Suprapubic skin (tissue), 4 donors: ENCODE measurements at regions not wholly inside any gene's neighbourhood (a gene's known extent, or its start where the extent isn't known, plus 50 kb on each side); places are given as distances from the start of the nearest gene placed in this dataset.

Experiments used
- DNase-seq, 2 donors: peaks; one replicate each; pipeline ENCODE4 v3.0.0-alpha.2; 2019; ENCODE audit warnings: low spot score in 2 of 2
- H3K27ac ChIP-seq: fragments of 200-600 bp; sonication (generic); one replicate; pipeline ENCODE4 v1.5.1; 2019
- H3K27me3 ChIP-seq: fragments of 200-600 bp; sonication (generic); one replicate; pipeline ENCODE4 v1.5.1; 2019
- H3K36me3 ChIP-seq: fragments of 200-600 bp; sonication (generic); one replicate; pipeline ENCODE4 v1.5.1; 2019
- H3K4me1 ChIP-seq: fragments of 200-600 bp; sonication (generic); one replicate; pipeline ENCODE4 v1.5.1; 2019
- H3K4me3 ChIP-seq: fragments of 200-600 bp; sonication (generic); one replicate; pipeline ENCODE4 v1.5.1; 2019; ENCODE audit warnings: mild to moderate bottlenecking
- H3K9me3 ChIP-seq: fragments of 200-600 bp; sonication (generic); one replicate; pipeline ENCODE4 v1.5.1; 2019
- CTCF ChIP-seq, 2 donors: fragments of 200-600 bp in 1 of 2; fragments of 450-650 bp in 1 of 2; sonication (generic) in 1 of 2; IDR thresholded peaks; one replicate each; pipeline ENCODE4 v1.5.1; 2016 to 2019; ENCODE audit warnings: antibody characterized with exemption in 2 of 2, mild to moderate bottlenecking in 1 of 2, moderate library complexity in 1 of 2
- EP300 ChIP-seq: sonication (generic); formaldehyde crosslinking; IDR thresholded peaks from one replicate; pipeline ENCODE4 v1.6.1; 2017; ENCODE audit warnings: antibody characterized with exemption
- POLR2A ChIP-seq, 2 donors: fragments of 450-650 bp; IDR thresholded peaks; one replicate each; pipeline ENCODE4 v1.6.1; 2017; ENCODE audit warnings: antibody characterized with exemption in 2 of 2, mild to moderate bottlenecking in 2 of 2, moderate library complexity in 2 of 2
- POLR2AphosphoS5 ChIP-seq, 3 donors: sonication (generic); formaldehyde crosslinking; IDR thresholded peaks; one replicate each; pipeline ENCODE4 v1.6.1; 2017; ENCODE audit warnings: antibody characterized with exemption in 3 of 3
- WGBS: methylation state at CpG from one replicate; pipeline ENCODE4 v1.1.5; 2018; 5-methylcytosine and 5-hydroxymethylcytosine counted together

- Histone ChIP-seq H3K27ac (no peak overlapping the region), H3K4me1 (no peaks in the 10 kb centered on the region), H3K27me3 (peaks cover 28% of the 10 kb centered on the region), H3K4me3 (no peak overlapping the region), H3K9me3 (no peaks in the 10 kb centered on the region), H3K36me3 (no peaks in the 10 kb centered on the region)
- no peak for DNase-seq
- TF ChIP-seq CTCF (IDR thresholded peaks at IDR 0.05), result no peak
- TF ChIP-seq EP300, result no peak
- no peak for TF ChIP-seq POLR2AphosphoS5 (IDR thresholded peaks at IDR 0.05)
- TF ChIP-seq POLR2A (IDR thresholded peaks at IDR 0.05), result no peak
- 71% methylated on average over 6 of the region's 9 CpGs for WGBS
Observed at GRCh38 chr4:8791609-8792008, 80.0 kb downstream of the HMX1 start.

GRCh38 chr4:8790749-8791148, 80.9 kb downstream of the HMX1 start:
- H3K4me1 ChIP-seq, result no peaks in the 10 kb centered on the region
- no peak for TF ChIP-seq POLR2A (IDR thresholded peaks at IDR 0.05)
- TF ChIP-seq CTCF (IDR thresholded peaks at IDR 0.05), result no peak
- peaks cover 35% of the 10 kb centered on the region for H3K27me3 ChIP-seq
- no peak overlapping the region for H3K27ac ChIP-seq
- no peak for DNase-seq
- WGBS, result 88% methylated on average over 5 of the region's 6 CpGs
- no peak overlapping the region for H3K4me3 ChIP-seq
- H3K36me3 ChIP-seq, result no peaks in the 10 kb centered on the region
- no peaks in the 10 kb centered on the region for H3K9me3 ChIP-seq

GRCh38 chr4:8788174-8788573, 83.5 kb downstream of the HMX1 start:
- no peak overlapping the region for H3K4me3 ChIP-seq
- H3K4me1 ChIP-seq, result no peaks in the 10 kb centered on the region
- H3K36me3 ChIP-seq, result no peaks in the 10 kb centered on the region
- H3K27ac ChIP-seq, result no peak overlapping the region
- peaks cover 44% of the 10 kb centered on the region for H3K27me3 ChIP-seq
- H3K9me3 ChIP-seq, result no peaks in the 10 kb centered on the region
- no peak for DNase-seq
- WGBS, result 77% methylated on average over 3 of the region's 9 CpGs
- TF ChIP-seq EP300, result no peak
- no peak for TF ChIP-seq POLR2AphosphoS5 (IDR thresholded peaks at IDR 0.05)
- no peak for TF ChIP-seq CTCF (IDR thresholded peaks at IDR 0.05)
- no peak for TF ChIP-seq POLR2A (IDR thresholded peaks at IDR 0.05)

- no peak for DNase-seq
- Histone ChIP-seq H3K4me3 (no peak overlapping the region), H3K4me1 (no peaks in the 10 kb centered on the region), H3K27ac (no peak overlapping the region), H3K9me3 (no peaks in the 10 kb centered on the region), H3K27me3 (peaks cover 55% of the 10 kb centered on the region), H3K36me3 (no peaks in the 10 kb centered on the region)
- WGBS, result 86% methylated on average over 8 of the region's 16 CpGs
- TF ChIP-seq POLR2A (IDR thresholded peaks at IDR 0.05) (no peak), EP300 (no peak), CTCF (IDR thresholded peaks at IDR 0.05) (no peak), POLR2AphosphoS5 (IDR thresholded peaks at IDR 0.05) (no peak)
Observed at GRCh38 chr4:8786166-8786565, 85.5 kb downstream of the HMX1 start.

GRCh38 chr4:8785656-8786142, 85.9 kb downstream of the HMX1 start:
- WGBS, result 80% methylated on average over 2 of the region's 15 CpGs
- peaks cover 59% of the 10 kb centered on the region for H3K27me3 ChIP-seq
- no peak for DNase-seq
- no peaks in the 10 kb centered on the region for H3K9me3 ChIP-seq
- TF ChIP-seq POLR2AphosphoS5 (IDR thresholded peaks at IDR 0.05), result no peak
- no peak for TF ChIP-seq CTCF (IDR thresholded peaks at IDR 0.05)
- no peak for TF ChIP-seq POLR2A (IDR thresholded peaks at IDR 0.05)
- TF ChIP-seq EP300, result no peak
- no peaks in the 10 kb centered on the region for H3K4me1 ChIP-seq
- H3K36me3 ChIP-seq, result no peaks in the 10 kb centered on the region
- H3K4me3 ChIP-seq, result no peak overlapping the region
- no peak overlapping the region for H3K27ac ChIP-seq
